ENCODE measurements at regions not wholly inside any gene's neighbourhood (a gene's known extent, or its start where the extent isn't known, plus 50 kb on each side); places are given as distances from the start of the nearest gene placed in this dataset.

- no peak for TF ChIP-seq SIN3A (IDR thresholded peaks at IDR 0.05; ENCODE audit: borderline replicate concordance, insufficient read depth, low read length)
- no peak for TF ChIP-seq FOXP2 (optimal IDR thresholded peaks at IDR 0.05; ENCODE audit: borderline replicate concordance, extremely low read depth, extremely low read length, insufficient read depth)
- no peak for TF ChIP-seq REST (IDR thresholded peaks at IDR 0.05; ENCODE audit: insufficient read depth in 1 of 2, low read depth in 2 of 2, low read length in 2 of 2)
- no peak for TF ChIP-seq TAF1 (IDR thresholded peaks at IDR 0.05; ENCODE audit: borderline replicate concordance, insufficient read depth, low read length)
Observed at GRCh38 chr5:87877495-87877894, 391.1 kb downstream of the TMEM161B start.

- TF ChIP-seq FOXP2 (optimal IDR thresholded peaks at IDR 0.05; ENCODE audit: borderline replicate concordance, extremely low read depth, extremely low read length, insufficient read depth) (no peak), TAF1 (IDR thresholded peaks at IDR 0.05; ENCODE audit: borderline replicate concordance, insufficient read depth, low read length) (no peak), SIN3A (IDR thresholded peaks at IDR 0.05; ENCODE audit: borderline replicate concordance, insufficient read depth, low read length) (no peak), POLR2AphosphoS5 (IDR thresholded peaks at IDR 0.05; ENCODE audit: low read depth, low read length) (no peak), REST (IDR thresholded peaks at IDR 0.05; ENCODE audit: insufficient read depth in 1 of 2, low read depth in 2 of 2, low read length in 2 of 2) (no peak)
Observed at GRCh38 chr5:87877023-87877422, 391.6 kb downstream of the TMEM161B start.

GRCh38 chr5:87876616-87877015, 392.0 kb downstream of the TMEM161B start:
- TF ChIP-seq FOXP2 (optimal IDR thresholded peaks at IDR 0.05; ENCODE audit: borderline replicate concordance, extremely low read depth, extremely low read length, insufficient read depth) = no peak
- no peak for TF ChIP-seq SIN3A (IDR thresholded peaks at IDR 0.05; ENCODE audit: borderline replicate concordance, insufficient read depth, low read length)
- no peak for TF ChIP-seq TAF1 (IDR thresholded peaks at IDR 0.05; ENCODE audit: borderline replicate concordance, insufficient read depth, low read length)
- TF ChIP-seq REST (IDR thresholded peaks at IDR 0.05; ENCODE audit: insufficient read depth in 1 of 2, low read depth in 2 of 2, low read length in 2 of 2) = no peak
- TF ChIP-seq POLR2AphosphoS5 (IDR thresholded peaks at IDR 0.05; ENCODE audit: low read depth, low read length) = no peak

- TF ChIP-seq POLR2AphosphoS5 (IDR thresholded peaks at IDR 0.05; ENCODE audit: low read depth, low read length) (no peak), REST (IDR thresholded peaks at IDR 0.05; ENCODE audit: insufficient read depth in 1 of 2, low read depth in 2 of 2, low read length in 2 of 2) (no peak), SIN3A (IDR thresholded peaks at IDR 0.05; ENCODE audit: borderline replicate concordance, insufficient read depth, low read length) (no peak), FOXP2 (optimal IDR thresholded peaks at IDR 0.05; ENCODE audit: borderline replicate concordance, extremely low read depth, extremely low read length, insufficient read depth) (no peak), TAF1 (IDR thresholded peaks at IDR 0.05; ENCODE audit: borderline replicate concordance, insufficient read depth, low read length) (no peak)
Observed at GRCh38 chr5:87872986-87873385, 395.7 kb downstream of the TMEM161B start.

- TF ChIP-seq TAF1 (IDR thresholded peaks at IDR 0.05; ENCODE audit: borderline replicate concordance, insufficient read depth, low read length) (no peak), POLR2AphosphoS5 (IDR thresholded peaks at IDR 0.05; ENCODE audit: low read depth, low read length) (no peak), REST (IDR thresholded peaks at IDR 0.05; ENCODE audit: insufficient read depth in 1 of 2, low read depth in 2 of 2, low read length in 2 of 2) (no peak), SIN3A (IDR thresholded peaks at IDR 0.05; ENCODE audit: borderline replicate concordance, insufficient read depth, low read length) (no peak), FOXP2 (optimal IDR thresholded peaks at IDR 0.05; ENCODE audit: borderline replicate concordance, extremely low read depth, extremely low read length, insufficient read depth) (no peak)
Observed at GRCh38 chr5:87868792-87869191, 399.9 kb downstream of the TMEM161B start.
